Activated naive CD4-positive, alpha-beta T cell treated with anti-CD3 and anti-CD28 coated beads, Interleukin-2, amount 50 U/mL, for 16 hours (primary cell): ENCODE measurements at regions not wholly inside any gene's neighbourhood (a gene's known extent, or its start where the extent isn't known, plus 50 kb on each side); places are given as distances from the start of the nearest gene placed in this dataset.
"Not testable (repeated sequence)": the region's sequence is repeated elsewhere in the genome, so short reads cannot be mapped to it uniquely, and the experiment has no call there.

ENCODE experiments used
- DNase-seq: peaks from one replicate; pipeline ENCODE4 v3.0.0-alpha.2; 2020

- DNase-seq, result no peak
These were observed 1830.0 kb upstream of the DEFB115 start for GRCh38 chr20:29427201-29428060.

- DNase-seq, result no peak
These were observed 1826.9 kb upstream of the DEFB115 start for GRCh38 chr20:29430531-29430930.

- not testable (repeated sequence) for DNase-seq
These were observed 1816.7 kb upstream of the DEFB115 start for GRCh38 chr20:29440721-29441120.

- not testable (repeated sequence) for DNase-seq
These were observed 1814.2 kb upstream of the DEFB115 start for GRCh38 chr20:29443206-29443781.

GRCh38 chr20:29443819-29444218 lies 1813.6 kb upstream of the DEFB115 start:
- DNase-seq, result no peak

- DNase-seq, result not testable (repeated sequence)
These were observed 1812.2 kb upstream of the DEFB115 start for GRCh38 chr20:29445050-29445907.

GRCh38 chr20:29447517-29448484 lies 1809.7 kb upstream of the DEFB115 start:
- DNase-seq, result not testable (repeated sequence)

- no peak for DNase-seq
These were observed 1808.5 kb upstream of the DEFB115 start for GRCh38 chr20:29448806-29449470.

- DNase-seq, result no peak
These were observed 1805.3 kb upstream of the DEFB115 start for GRCh38 chr20:29452186-29452585.

- DNase-seq, result not testable (repeated sequence)
These were observed 1800.3 kb upstream of the DEFB115 start for GRCh38 chr20:29456987-29457693.

GRCh38 chr20:29472606-29473005 lies 1784.9 kb upstream of the DEFB115 start:
- DNase-seq, result no peak

- DNase-seq, result not testable (repeated sequence)
These were observed 1764.6 kb upstream of the DEFB115 start for GRCh38 chr20:29492840-29493239.

- not testable (repeated sequence) for DNase-seq
These were observed 1760.7 kb upstream of the DEFB115 start for GRCh38 chr20:29496767-29497166.

- no peak for DNase-seq
These were observed 1760.2 kb upstream of the DEFB115 start for GRCh38 chr20:29497261-29497671.

GRCh38 chr20:29497684-29498083 lies 1759.8 kb upstream of the DEFB115 start:
- not testable (repeated sequence) for DNase-seq

GRCh38 chr20:29500738-29501137 lies 1756.7 kb upstream of the DEFB115 start:
- DNase-seq, result not testable (repeated sequence)

- not testable (repeated sequence) for DNase-seq
These were observed 1742.8 kb upstream of the DEFB115 start for GRCh38 chr20:29514634-29515033.

GRCh38 chr20:29516847-29517246 lies 1740.6 kb upstream of the DEFB115 start:
- not testable (repeated sequence) for DNase-seq

- DNase-seq, result not testable (repeated sequence)
These were observed 1737.7 kb upstream of the DEFB115 start for GRCh38 chr20:29519610-29520241.

- not testable (repeated sequence) for DNase-seq
These were observed 1723.8 kb upstream of the DEFB115 start for GRCh38 chr20:29533566-29534177.
